Endothelial cell of umbilical vein (primary cell): ENCODE measurements at regions not wholly inside any gene's neighbourhood (a gene's known extent, or its start where the extent isn't known, plus 50 kb on each side); places are given as distances from the start of the nearest gene placed in this dataset.

Experiments used
- BruUV-seq: library from RNA; stranded (reverse); fragments of 400-500 nt; replicated peaks from 2 replicates; lab custom pipeline; 2021; lab: Mats Ljungman, UMichigan
- CTCF ChIA-PET: fragments of 300-600, 350-600 bp; sonication (Branson Sonifier 250); formaldehyde crosslinking; loops from one replicate; lab custom pipeline; 2021; ENCODE audit warnings: antibody characterized with exemption, inconsistent platforms; lab: Charles Lee
- POLR2A ChIA-PET: fragments of 300-600, 350-600 bp; sonication (Branson Sonifier 250); formaldehyde crosslinking; loops from one replicate; lab custom pipeline; 2021; ENCODE audit warnings: antibody characterized with exemption, inconsistent platforms; lab: Charles Lee
- DNase-seq: peaks from one replicate; pipeline ENCODE4 v3.0.0-alpha.2; 2011; ENCODE audit warnings: low read depth, low spot score
- FAIRE-seq: peaks from 2 replicates; lab custom pipeline; 2011; peaks lifted over from hg19 to GRCh38; lab: Jason Lieb, UNC
- H2AFZ ChIP-seq: 2 replicates; pipeline ENCODE4 v1.6.0; 2012; ENCODE audit warnings: low read depth, low read length, control low read depth, inconsistent platforms
- H3K27ac ChIP-seq: 2 replicates; pipeline ENCODE4 v1.5.1; 2011; ENCODE audit warnings: low read depth, mild to moderate bottlenecking, control low read depth, low read length, moderate library complexity; ENCODE audit not compliant: insufficient read depth
- H3K27me3 ChIP-seq, 2 experiments: 2 replicates each; pipeline versions ENCODE4 v1.6.0 to v1.6.1; 2011; ENCODE audit warnings: low read length in 2 of 2, mixed read lengths in 1 of 2; ENCODE audit not compliant: control insufficient read depth in 2 of 2, insufficient read depth in 2 of 2
- H3K36me3 ChIP-seq, 2 experiments: 2 replicates in 1 of 2; 3 replicates in 1 of 2; pipeline ENCODE4 v1.5.1; 2011; ENCODE audit warnings: low read length in 2 of 2, mild to moderate bottlenecking in 1 of 2, moderate library complexity in 1 of 2; ENCODE audit not compliant: control insufficient read depth in 2 of 2, insufficient read depth in 2 of 2; ENCODE audit errors: extremely low read depth in 1 of 2
- H3K4me1 ChIP-seq: 3 replicates; pipeline ENCODE4 v1.5.1; 2011; ENCODE audit warnings: mild to moderate bottlenecking, low read length; ENCODE audit not compliant: control insufficient read depth, insufficient read depth; ENCODE audit errors: extremely low read depth
- H3K4me2 ChIP-seq: 2 replicates; pipeline ENCODE4 v1.6.1; 2011; ENCODE audit warnings: low read length, control low read depth, mixed read lengths; ENCODE audit not compliant: insufficient read depth
- H3K4me3 ChIP-seq, 3 experiments: fragments of 200-600 bp in 1 of 3; sonication (generic), shearing (Covaris generic) in 1 of 3; replicated peaks in 1 of 3; 2 replicates each; pipeline ENCODE4 v1.5.1; 2011 to 2016; ENCODE audit warnings: control low read depth in 3 of 3, low read length in 3 of 3, mild to moderate bottlenecking in 2 of 3, inconsistent platforms in 1 of 3, low read depth in 1 of 3, moderate library complexity in 1 of 3; ENCODE audit not compliant: insufficient read depth in 1 of 3
- H3K79me2 ChIP-seq: 2 replicates; pipeline ENCODE4 v1.6.0; 2012; ENCODE audit warnings: low read length, inconsistent platforms; ENCODE audit not compliant: control insufficient read depth, insufficient read depth
- H3K9ac ChIP-seq: replicated peaks from 2 replicates; pipeline ENCODE3; 2011; ENCODE audit warnings: low read length, control low read depth; ENCODE audit not compliant: insufficient read depth; ENCODE audit errors: extremely low read depth
- H3K9me1 ChIP-seq: replicated peaks from 3 replicates; pipeline ENCODE4 v1.6.0; 2011; ENCODE audit warnings: mild to moderate bottlenecking, low read length; ENCODE audit not compliant: control insufficient read depth, insufficient read depth; ENCODE audit errors: extremely low read depth
- H3K9me3 ChIP-seq: replicated peaks from 2 replicates; pipeline ENCODE4 v1.5.1; 2012; ENCODE audit warnings: low read length, inconsistent platforms; ENCODE audit not compliant: control insufficient read depth, insufficient read depth
- H4K20me1 ChIP-seq: replicated peaks from 2 replicates; pipeline ENCODE3; 2011; ENCODE audit warnings: mild to moderate bottlenecking, low read length; ENCODE audit not compliant: control insufficient read depth, insufficient read depth; ENCODE audit errors: extremely low read depth
- EZH2 ChIP-seq: IDR thresholded peaks from 2 replicates; pipeline ENCODE4 v1.6.1; 2012; ENCODE audit warnings: borderline replicate concordance, low read depth, mild to moderate bottlenecking, moderate library complexity, low read length, inconsistent platforms; ENCODE audit not compliant: severe bottlenecking
- JUN ChIP-seq: IDR thresholded peaks from 2 replicates; pipeline ENCODE4 v1.6.1; 2011; ENCODE audit warnings: borderline replicate concordance, low read depth; ENCODE audit not compliant: insufficient read length, insufficient read depth
- MYC ChIP-seq: IDR thresholded peaks from one replicate; pipeline ENCODE4 v1.6.1; 2011; ENCODE audit warnings: mild to moderate bottlenecking, low read depth, low read length
- dilution Hi-C: fragments of 300-500 bp; cut with MboI; formaldehyde crosslinking; loops from one replicate; pipeline ENCODE4 v1.15.0; 2019; ENCODE audit warnings: low sequenced_read_pairs; ENCODE audit not compliant: extremely low pct_ligation_motif_present
- intact Hi-C: fragments of 100-400 bp; cut with micrococcal nuclease; formaldehyde crosslinking; loops from one replicate; pipeline ENCODE4 v1.10.0; 2022

DNA sequence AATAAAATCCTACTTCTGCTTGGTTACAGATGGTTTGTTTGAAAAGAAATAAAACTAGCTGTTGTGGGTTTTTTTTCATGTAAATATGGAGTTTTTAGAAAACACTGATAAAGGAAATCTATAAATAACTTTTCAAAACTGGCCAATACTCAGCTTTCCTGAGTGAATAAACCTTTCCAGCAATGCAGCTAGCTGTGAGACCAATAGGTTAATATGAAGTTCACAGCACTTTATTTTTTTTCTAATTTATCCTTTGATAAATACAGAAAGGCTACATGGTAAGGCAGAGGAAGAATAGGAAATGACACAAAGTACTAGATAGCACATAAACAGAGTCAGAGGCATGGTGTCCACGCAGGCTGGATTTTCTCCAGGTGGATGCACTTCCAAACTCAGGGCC is 154.0 kb downstream of the COG6 start:
- Histone ChIP-seq H3K4me3 (no peak overlapping the region), H3K9me1 (no peaks in the 10 kb centered on the region), H3K9me3 (no peaks in the 10 kb centered on the region), H4K20me1 (no peaks in the 10 kb centered on the region), H3K27me3 (no peaks in the 10 kb centered on the region), H3K4me2 (no peak overlapping the region), H3K79me2 (no peaks in the 10 kb centered on the region), H3K27ac (no peak overlapping the region), H2AFZ (no peak overlapping the region), H3K9ac (no peak overlapping the region), H3K36me3 (no peaks in the 10 kb centered on the region), H3K4me1 (no peaks in the 10 kb centered on the region)
- FAIRE-seq (no peak), DNase-seq (peak; percentile 40)
- BruUV-seq: no TSS peak
- ChIA-PET POLR2A (interaction anchor here (0.6 kb wide), 1 partner anchor 651 kb away, joined by 3 read pairs; no protein-coding TSS in a partner anchor), CTCF (no interaction called here)
- intact Hi-C loops: no loop called here
- dilution Hi-C loops: no loop called here
- TF ChIP-seq EZH2 (no peak), MYC (no peak)

DNA sequence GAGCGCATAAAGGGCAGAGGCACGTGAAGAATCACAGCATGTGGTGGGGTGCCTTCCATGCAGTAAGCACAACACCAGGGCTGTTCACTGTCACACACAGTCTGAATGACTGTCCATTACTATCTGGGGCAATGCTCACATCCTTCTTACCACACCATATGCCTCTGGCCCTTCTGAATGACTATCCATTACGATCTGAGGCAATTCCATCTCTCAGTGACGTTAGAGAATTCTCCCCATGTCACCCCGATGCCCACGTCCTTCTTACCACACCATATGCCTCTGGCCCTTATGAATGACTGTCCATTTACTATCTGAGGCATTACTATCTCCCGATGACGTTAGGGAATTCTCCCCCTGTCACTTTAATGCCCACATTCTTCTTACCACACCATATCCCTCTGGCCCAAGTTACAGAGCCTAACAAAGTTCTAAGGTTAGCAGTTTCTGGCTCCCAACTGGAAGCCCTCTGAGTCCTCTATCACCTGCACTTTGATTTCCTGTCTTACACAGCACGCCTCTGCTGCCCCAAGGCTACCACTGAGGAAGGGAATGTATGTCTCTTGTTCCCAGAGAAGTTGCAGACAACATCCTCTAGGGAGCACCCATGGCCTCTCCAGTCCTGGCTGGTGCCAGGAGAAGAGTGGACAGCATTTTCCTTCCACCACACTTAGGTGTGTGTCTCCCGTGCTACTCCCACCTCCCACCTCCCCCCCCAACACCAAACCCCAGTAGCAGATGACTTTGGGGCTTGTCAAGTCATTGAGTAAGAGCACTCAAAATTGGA is 154.8 kb downstream of the COG6 start:
- no peaks in the 10 kb centered on the region for H3K9me3 ChIP-seq
- no peaks in the 10 kb centered on the region for H4K20me1 ChIP-seq
- FAIRE-seq (no peak), DNase-seq (no peak)
- H2AFZ ChIP-seq: no peak overlapping the region
- H3K36me3 ChIP-seq: no peaks in the 10 kb centered on the region
- no TSS peak for BruUV-seq
- no peaks in the 10 kb centered on the region for H3K9me1 ChIP-seq
- no peak for TF ChIP-seq JUN
- H3K27me3 ChIP-seq: no peaks in the 10 kb centered on the region
- ChIA-PET POLR2A (no interaction called here), CTCF (interaction anchor here (1.2 kb wide), 1 partner anchor 24 kb away, joined by 4 read pairs; no protein-coding TSS in a partner anchor)
- H3K79me2 ChIP-seq: no peaks in the 10 kb centered on the region
- no peak overlapping the region for H3K4me2 ChIP-seq
- no peak overlapping the region for H3K9ac ChIP-seq
- no peak overlapping the region for H3K4me3 ChIP-seq
- dilution Hi-C loops (no loop called here), intact Hi-C loops (no loop called here)
- no peaks in the 10 kb centered on the region for H3K4me1 ChIP-seq
- H3K27ac ChIP-seq: no peak overlapping the region
